ENCODE measurements at regions not wholly inside any gene's neighbourhood (a gene's known extent, or its start where the extent isn't known, plus 50 kb on each side); places are given as distances from the start of the nearest gene placed in this dataset.

- TF ChIP-seq CTCF (conservative IDR thresholded peaks at IDR 0.05; ENCODE audit: low read depth in 2 of 2): no peak
- TF ChIP-seq EZH2 (IDR thresholded peaks at IDR 0.05; ENCODE audit: low read depth, unreplicated experiment): no peak
- no peak for TF ChIP-seq EZH2phosphoT487 (IDR thresholded peaks at IDR 0.05; ENCODE audit: unreplicated experiment)
- no peak for TF ChIP-seq POLR2AphosphoS5 (IDR thresholded peaks at IDR 0.05; ENCODE audit: low read depth)
- no peak for TF ChIP-seq REST (IDR thresholded peaks at IDR 0.05; ENCODE audit: unreplicated experiment)
- no peak for TF ChIP-seq CREB1 (CRISPR knock-in tag; IDR thresholded peaks at IDR 0.05; ENCODE audit: low read depth)
- no peak for TF ChIP-seq NANOG (IDR thresholded peaks at IDR 0.05; ENCODE audit: borderline replicate concordance)
- no peak for TF ChIP-seq ZNF331 (CRISPR knock-in tag; IDR thresholded peaks at IDR 0.05; ENCODE audit: low read depth)
- TF ChIP-seq JUNB (IDR thresholded peaks at IDR 0.05; ENCODE audit: unreplicated experiment): no peak
- no peak for TF ChIP-seq ZNF114 (CRISPR knock-in tag; IDR thresholded peaks at IDR 0.05)
- TF ChIP-seq ETS1 (IDR thresholded peaks at IDR 0.05): no peak
Measured at GRCh38 chr2:53549497-53549896, 218.1 kb upstream of the CHAC2 start.

Measured in GM23338 (cell line).